ENCODE measurements at regions not wholly inside any gene's neighbourhood (a gene's known extent, or its start where the extent isn't known, plus 50 kb on each side); places are given as distances from the start of the nearest gene placed in this dataset.

- no peak for TF ChIP-seq CTCF (IDR thresholded peaks at IDR 0.05; ENCODE audit: low read length)
- no peak for TF ChIP-seq EZH2 (IDR thresholded peaks at IDR 0.05; ENCODE audit: borderline replicate concordance, low read length)
Observed at GRCh38 chr5:68919988-68920490, 173.8 kb upstream of the SLC30A5 start.
